Smooth muscle cell (in vitro differentiated cells): ENCODE measurements at regions not wholly inside any gene's neighbourhood (a gene's known extent, or its start where the extent isn't known, plus 50 kb on each side); places are given as distances from the start of the nearest gene placed in this dataset.

Experiments used
- DNase-seq: peaks from one replicate; lab custom pipeline; 2025; ENCODE audit not compliant: unreplicated experiment; lab: John Stamatoyannopoulos, UW
- H2AFZ ChIP-seq: fragments of 200-600 bp; sonication (generic); 2 replicates; pipeline ENCODE4 v1.6.0; 2016; ENCODE audit warnings: antibody characterized with exemption, low read depth, mild to moderate bottlenecking
- H3F3A ChIP-seq: fragments of 200-600 bp; sonication (generic); 2 replicates; pipeline ENCODE4 v1.6.0; 2017; ENCODE audit warnings: antibody characterized with exemption, low read depth
- H3K27ac ChIP-seq: fragments of 200-600 bp; sonication (generic); 2 replicates; pipeline ENCODE4 v1.5.1; 2016; ENCODE audit warnings: low read depth, mild to moderate bottlenecking
- H3K27me3 ChIP-seq: fragments of 200-600 bp; sonication (generic); 2 replicates; pipeline ENCODE4 v1.6.1; 2016; ENCODE audit warnings: low read depth, mild to moderate bottlenecking
- H3K36me3 ChIP-seq: fragments of 200-600 bp; sonication (generic); 2 replicates; pipeline ENCODE4 v1.5.1; 2016; ENCODE audit warnings: low read depth
- H3K4me1 ChIP-seq: fragments of 200-600 bp; sonication (generic); 2 replicates; pipeline ENCODE4 v1.5.1; 2016; ENCODE audit warnings: low read depth
- H3K4me2 ChIP-seq: fragments of 200-600 bp; sonication (generic); 2 replicates; pipeline ENCODE4 v1.6.0; 2016; ENCODE audit warnings: mild to moderate bottlenecking
- H3K4me3 ChIP-seq: fragments of 200-600 bp; sonication (generic); 2 replicates; pipeline ENCODE4 v1.5.1; 2016; ENCODE audit warnings: mild to moderate bottlenecking
- H3K79me2 ChIP-seq: fragments of 200-600 bp; sonication (generic); 2 replicates; pipeline ENCODE4 v1.6.0; 2016; ENCODE audit warnings: low read depth, mild to moderate bottlenecking
- H3K9ac ChIP-seq: fragments of 200-600 bp; sonication (generic); 2 replicates; pipeline ENCODE4 v1.6.0; 2016; ENCODE audit warnings: low read depth
- H3K9me3 ChIP-seq: fragments of 200-600 bp; sonication (generic); replicated peaks from 2 replicates; pipeline ENCODE4 v1.5.1; 2016; ENCODE audit warnings: low read depth
- H4K20me1 ChIP-seq: fragments of 200-600 bp; sonication (generic); 2 replicates; pipeline ENCODE4 v1.6.0; 2016; ENCODE audit warnings: low read depth
- CTCF ChIP-seq: fragments of 200-600 bp; sonication (generic); IDR thresholded peaks from 2 replicates; pipeline ENCODE4 v1.5.1; 2017; ENCODE audit warnings: borderline replicate concordance, mild to moderate bottlenecking, antibody characterized with exemption; ENCODE audit not compliant: insufficient read depth, poor library complexity, severe bottlenecking
- whole genome bisulfite sequencing: methylation state at CpG from one replicate; pipeline ENCODE4 v1.1.7; 2016; ENCODE audit warnings: low lambda C conversion rate; 5-methylcytosine and 5-hydroxymethylcytosine counted together

- WGBS: 36% methylated on average over 3 of the region's 3 CpGs
- H3K9ac ChIP-seq: no peak overlapping the region
- peaks cover 3% of the 10 kb centered on the region for H3K27me3 ChIP-seq
- H3K4me2 ChIP-seq: no peak overlapping the region
- no peak for TF ChIP-seq CTCF
- H3K79me2 ChIP-seq: no peaks in the 10 kb centered on the region
- no peak overlapping the region for H3K4me3 ChIP-seq
- no peaks in the 10 kb centered on the region for H3F3A ChIP-seq
- no peaks in the 10 kb centered on the region for H3K9me3 ChIP-seq
- no peak overlapping the region for H2AFZ ChIP-seq
- H3K36me3 ChIP-seq: no peaks in the 10 kb centered on the region
- peaks cover 3% of the 10 kb centered on the region for H3K4me1 ChIP-seq
- H4K20me1 ChIP-seq: no peaks in the 10 kb centered on the region
- H3K27ac ChIP-seq: no peak overlapping the region
- no peak for DNase-seq
These were observed 53.7 kb upstream of the LRRC32 start for GRCh38 chr11:76724171-76724768.

GRCh38 chr11:76728227-76728626 lies 54.9 kb upstream of the TSKU start:
- no peak overlapping the region for H3K4me3 ChIP-seq
- H4K20me1 ChIP-seq: no peaks in the 10 kb centered on the region
- no peak for TF ChIP-seq CTCF
- no peaks in the 10 kb centered on the region for H3F3A ChIP-seq
- H3K79me2 ChIP-seq: no peaks in the 10 kb centered on the region
- no peak overlapping the region for H2AFZ ChIP-seq
- no peaks in the 10 kb centered on the region for H3K9me3 ChIP-seq
- peaks cover 3% of the 10 kb centered on the region for H3K27me3 ChIP-seq
- H3K4me2 ChIP-seq: no peak overlapping the region
- H3K4me1 ChIP-seq: no peaks in the 10 kb centered on the region
- no peak overlapping the region for H3K9ac ChIP-seq
- WGBS: 74% methylated on average over 1 of the region's 1 CpG
- H3K36me3 ChIP-seq: no peaks in the 10 kb centered on the region
- no peak for DNase-seq
- no peak overlapping the region for H3K27ac ChIP-seq

GRCh38 chr11:76728778-76729177 lies 54.4 kb upstream of the TSKU start:
- DNase-seq: no peak
- 90% methylated on average over 1 of the region's 1 CpG for WGBS
- no peaks in the 10 kb centered on the region for H4K20me1 ChIP-seq
- H3K4me1 ChIP-seq: no peaks in the 10 kb centered on the region
- TF ChIP-seq CTCF: no peak
- no peak overlapping the region for H3K4me3 ChIP-seq
- H3F3A ChIP-seq: no peaks in the 10 kb centered on the region
- H3K27ac ChIP-seq: no peak overlapping the region
- no peaks in the 10 kb centered on the region for H3K36me3 ChIP-seq
- H3K9me3 ChIP-seq: no peaks in the 10 kb centered on the region
- no peaks in the 10 kb centered on the region for H3K79me2 ChIP-seq
- H3K9ac ChIP-seq: no peak overlapping the region
- H2AFZ ChIP-seq: no peak overlapping the region
- H3K4me2 ChIP-seq: no peak overlapping the region
- H3K27me3 ChIP-seq: peaks cover 3% of the 10 kb centered on the region

GRCh38 chr11:76729214-76729613 lies 53.9 kb upstream of the TSKU start:
- no peak overlapping the region for H3K9ac ChIP-seq
- H3K27ac ChIP-seq: no peak overlapping the region
- H3K4me1 ChIP-seq: no peaks in the 10 kb centered on the region
- no peak for DNase-seq
- 65% methylated on average over 1 of the region's 1 CpG for WGBS
- H3F3A ChIP-seq: no peaks in the 10 kb centered on the region
- peaks cover 3% of the 10 kb centered on the region for H3K27me3 ChIP-seq
- H3K4me2 ChIP-seq: no peak overlapping the region
- H2AFZ ChIP-seq: no peak overlapping the region
- H4K20me1 ChIP-seq: no peaks in the 10 kb centered on the region
- no peaks in the 10 kb centered on the region for H3K36me3 ChIP-seq
- H3K79me2 ChIP-seq: no peaks in the 10 kb centered on the region
- no peak overlapping the region for H3K4me3 ChIP-seq
- no peaks in the 10 kb centered on the region for H3K9me3 ChIP-seq
- no peak for TF ChIP-seq CTCF
